Inflammatory macrophage treated with lipopolysaccharide for 1 hour (primary cell): ENCODE measurements at regions not wholly inside any gene's neighbourhood (a gene's known extent, or its start where the extent isn't known, plus 50 kb on each side); places are given as distances from the start of the nearest gene placed in this dataset.

Experiments used
- DNase-seq, 2 donors: peaks; one replicate each; pipeline ENCODE4 v3.0.0-alpha.2; 2020 to 2022

DNA sequence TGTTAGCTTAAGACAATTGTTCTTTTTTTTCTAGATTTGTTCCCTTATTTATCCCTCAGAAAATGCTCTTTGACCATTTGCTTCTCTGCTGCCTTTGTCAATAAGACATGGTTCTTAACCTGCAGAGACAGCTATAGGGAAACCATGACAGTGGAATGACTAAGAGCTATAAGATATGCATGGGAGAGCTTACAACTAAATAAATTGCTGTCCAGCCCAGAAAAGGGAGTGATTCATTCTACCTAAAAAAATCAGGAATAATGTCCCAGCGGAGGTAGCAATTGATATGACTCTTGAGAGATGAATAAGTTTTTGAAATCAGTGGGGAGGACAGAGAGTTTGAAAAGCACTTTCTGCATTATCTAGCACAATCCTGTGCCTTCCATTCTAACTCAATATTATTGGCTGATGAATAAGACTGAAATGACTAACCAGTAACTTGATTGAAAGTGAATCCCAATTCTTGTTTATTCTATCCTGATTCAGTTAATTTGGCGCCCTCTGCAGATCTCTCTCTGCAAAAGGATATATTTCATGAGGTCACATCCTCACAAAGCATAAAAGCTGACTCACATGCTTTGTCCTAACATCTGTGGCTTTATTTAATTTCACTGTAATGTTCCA, 680.5 kb upstream of the API5 start:
- DNase-seq: no peak

DNA sequence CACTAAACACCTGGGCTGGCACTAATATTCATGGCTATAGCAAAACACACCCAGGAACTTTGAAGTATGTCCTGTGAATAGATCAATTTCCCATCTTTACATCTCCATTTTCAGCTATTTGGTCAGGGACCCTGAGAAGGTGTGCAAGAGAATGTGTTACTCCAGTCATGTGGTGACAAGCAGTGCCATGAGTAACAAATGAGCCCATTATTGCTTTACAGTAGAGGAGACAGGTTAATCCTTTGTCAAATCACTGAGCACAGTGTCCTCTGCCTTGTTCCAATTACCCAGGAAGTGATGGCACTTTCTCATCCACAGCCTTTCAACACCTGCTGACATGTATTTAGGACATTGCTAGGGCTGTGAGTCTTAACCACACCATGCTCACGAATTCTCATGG, 664.8 kb upstream of the API5 start:
- DNase-seq: no peak

DNA sequence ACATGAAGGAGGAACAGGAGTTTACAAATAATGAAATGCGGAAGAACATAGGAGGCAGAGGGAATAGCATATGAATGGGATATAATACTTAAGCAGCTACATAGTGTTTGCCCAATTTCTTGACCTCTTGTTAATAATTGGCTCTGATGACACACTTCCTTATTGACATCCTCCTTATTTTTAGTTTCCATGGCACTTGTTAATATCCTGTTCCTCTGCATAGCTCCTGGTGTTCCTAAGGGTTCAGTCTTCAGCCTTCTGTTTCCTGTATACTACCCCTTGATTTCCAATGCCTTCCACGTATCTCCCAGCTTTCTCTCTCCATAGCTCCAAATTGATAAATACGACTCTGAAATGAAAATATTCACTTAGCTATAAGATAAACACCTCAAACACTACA, 663.8 kb upstream of the API5 start:
- no peak for DNase-seq

DNA sequence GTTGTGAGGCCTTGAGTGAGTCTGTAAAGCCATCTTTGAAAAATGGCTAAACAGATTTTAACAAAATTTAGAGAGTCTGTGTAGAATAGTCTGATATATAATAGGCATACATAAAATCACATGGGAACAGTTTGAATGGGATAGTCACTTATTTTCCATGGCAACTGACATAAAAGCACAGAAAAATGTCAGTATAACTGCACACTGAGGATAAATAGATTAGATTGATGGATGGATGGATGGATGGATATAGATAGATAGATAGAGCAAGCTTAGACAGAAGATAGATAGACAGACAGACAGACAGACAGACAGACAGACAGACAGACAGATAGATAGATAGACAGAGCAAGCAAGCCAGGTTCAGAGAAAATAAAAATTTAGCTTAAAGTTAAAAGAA, 660.2 kb upstream of the API5 start:
- DNase-seq: no peak

DNA sequence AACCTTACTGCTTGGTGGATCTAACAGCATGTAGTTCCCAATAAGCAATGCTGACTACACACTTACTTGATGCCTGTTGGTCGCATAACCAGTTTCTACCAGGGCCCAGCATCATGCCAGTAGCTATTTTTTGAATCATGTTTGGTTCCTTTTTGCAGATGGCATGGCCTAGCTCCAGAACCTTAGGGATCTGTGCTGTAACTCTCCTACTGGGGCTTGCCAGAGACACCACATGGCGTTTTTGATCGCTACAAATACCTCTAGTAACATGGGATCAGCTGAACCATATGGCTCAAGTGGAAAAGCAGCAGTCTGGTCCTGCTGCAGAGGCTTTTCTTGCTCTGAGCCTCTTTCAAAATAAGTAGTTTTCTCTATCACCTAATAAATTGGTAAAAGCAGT, 654.6 kb upstream of the API5 start:
- DNase-seq: no peak

DNA sequence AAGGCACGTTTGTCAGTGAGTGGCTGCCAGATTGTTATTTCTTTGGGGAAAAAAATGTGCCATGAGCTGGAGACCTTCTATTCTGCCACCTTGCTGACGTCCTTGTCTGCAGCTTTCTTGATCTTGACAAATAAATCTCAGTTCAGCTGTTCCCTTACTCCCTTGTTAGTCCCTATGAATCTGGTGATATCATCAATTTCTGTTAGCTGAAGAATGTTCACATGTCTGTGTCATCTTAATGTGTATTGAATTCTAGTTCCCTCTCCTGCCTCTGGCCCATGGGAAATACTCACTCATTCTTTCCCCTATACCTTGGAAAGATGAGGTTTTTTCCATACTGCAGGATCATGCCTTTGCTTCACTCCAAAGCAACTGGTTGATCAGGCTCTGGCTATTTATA, 649.9 kb upstream of the API5 start:
- no peak for DNase-seq

DNA sequence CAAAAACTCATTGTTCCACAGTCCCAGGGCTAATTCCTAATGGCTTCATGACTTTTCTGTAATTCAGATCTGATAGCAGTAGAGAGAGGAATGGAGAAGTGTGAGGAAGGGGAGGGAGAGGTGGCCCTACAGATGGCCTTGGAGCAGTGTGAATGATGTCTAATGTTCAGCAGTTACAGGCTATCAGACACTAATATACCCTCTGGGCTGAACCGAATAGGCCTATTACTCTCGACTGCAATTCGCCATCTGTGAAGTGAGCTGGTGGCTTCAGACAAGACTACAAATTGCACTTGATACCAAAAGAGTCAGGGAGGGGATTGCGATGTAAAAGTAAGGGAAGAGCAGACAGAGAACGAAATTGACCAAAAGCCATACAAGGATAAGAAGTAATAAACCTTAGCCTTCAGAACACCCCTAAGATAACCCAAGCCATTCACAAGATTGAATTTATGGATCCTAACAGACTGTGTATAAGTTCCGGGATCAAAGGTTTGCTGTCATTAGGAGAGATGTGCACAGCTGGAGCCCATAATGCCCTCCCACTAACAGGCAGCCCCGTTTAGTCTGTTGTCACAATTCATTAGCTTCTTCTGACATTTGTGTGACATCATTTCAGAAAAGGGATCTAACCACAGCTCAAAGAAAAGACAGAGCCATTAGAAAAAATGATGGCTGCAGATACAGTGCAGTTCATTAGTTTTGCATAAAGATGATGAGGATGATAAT, 642.4 kb upstream of the API5 start:
- no peak for DNase-seq

DNA sequence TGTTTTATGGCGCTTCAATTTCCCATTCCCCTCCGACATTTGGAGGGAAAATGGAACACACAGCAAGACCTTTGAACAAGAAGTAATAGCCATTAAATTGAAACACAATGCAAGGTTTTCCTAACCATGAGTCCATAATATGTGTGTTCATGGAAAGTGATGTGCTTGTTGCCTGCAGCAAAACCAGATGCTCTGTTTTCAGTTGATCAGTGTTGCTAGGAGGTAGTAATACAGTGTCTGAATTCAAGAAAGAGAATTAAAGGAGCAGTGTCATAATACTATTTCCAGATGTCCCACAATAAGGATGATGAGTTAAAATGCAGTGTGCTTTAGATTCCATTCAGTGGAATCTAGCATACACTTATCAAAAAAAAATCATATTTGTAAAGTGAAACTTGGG, 637.4 kb upstream of the API5 start:
- DNase-seq: no peak

DNA sequence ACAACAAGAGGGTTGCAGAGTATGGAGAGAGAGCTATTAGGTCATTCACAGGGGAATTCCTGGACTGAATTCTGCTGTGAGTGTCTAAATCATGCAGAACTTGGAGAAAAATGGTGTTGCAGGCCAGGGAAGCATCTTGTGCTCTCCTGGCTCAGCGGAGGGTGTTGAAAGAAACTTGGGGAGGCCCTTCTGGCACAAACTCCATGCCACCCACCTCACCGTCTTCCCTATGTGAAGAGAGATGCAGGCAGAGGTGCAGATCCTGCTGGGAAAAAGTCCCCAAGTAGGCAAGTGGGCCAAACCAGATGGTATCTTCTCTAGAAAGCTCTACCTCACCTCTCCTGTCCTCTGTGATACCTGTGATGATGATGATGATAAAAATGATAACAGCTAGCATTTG, 604.3 kb upstream of the API5 start:
- no peak for DNase-seq

DNA sequence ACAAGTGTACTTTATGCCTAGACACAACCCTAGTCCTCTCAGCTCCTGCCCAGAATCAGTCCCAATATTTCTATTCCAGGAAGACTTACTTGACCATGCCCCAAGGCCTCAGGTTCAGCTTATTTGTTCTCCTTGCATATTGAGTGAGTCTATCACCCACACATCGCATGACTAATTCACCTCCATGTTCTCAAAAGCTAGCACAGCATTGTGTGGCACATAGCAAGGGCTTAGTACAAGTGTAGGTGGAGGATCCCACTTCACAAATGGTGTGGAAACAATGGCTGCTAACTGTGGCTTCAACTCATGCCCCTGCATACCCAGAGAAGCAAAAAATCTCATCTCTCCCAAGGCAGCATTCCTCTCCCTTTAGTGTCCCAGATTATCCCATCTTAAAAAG, 602.6 kb upstream of the API5 start:
- no peak for DNase-seq

DNA sequence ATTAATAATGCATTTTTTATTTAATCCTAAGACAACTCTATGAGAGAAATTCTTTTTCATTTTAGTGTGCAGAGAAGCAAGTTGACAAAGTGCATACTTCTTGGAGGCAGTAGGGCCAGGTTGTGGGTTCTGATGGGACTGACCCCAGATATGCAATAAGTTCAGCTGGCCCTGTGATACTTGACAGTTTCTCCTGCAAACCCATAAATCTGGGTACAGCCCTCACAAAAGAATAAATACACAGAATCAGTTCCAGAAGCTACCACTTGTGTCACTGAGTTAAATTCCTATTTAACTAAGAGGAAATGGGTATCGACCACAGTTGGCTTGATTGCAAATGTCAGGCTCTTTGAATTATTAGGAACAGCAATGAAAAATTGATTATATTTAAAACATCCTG, 598.5 kb upstream of the API5 start:
- no peak for DNase-seq

DNA sequence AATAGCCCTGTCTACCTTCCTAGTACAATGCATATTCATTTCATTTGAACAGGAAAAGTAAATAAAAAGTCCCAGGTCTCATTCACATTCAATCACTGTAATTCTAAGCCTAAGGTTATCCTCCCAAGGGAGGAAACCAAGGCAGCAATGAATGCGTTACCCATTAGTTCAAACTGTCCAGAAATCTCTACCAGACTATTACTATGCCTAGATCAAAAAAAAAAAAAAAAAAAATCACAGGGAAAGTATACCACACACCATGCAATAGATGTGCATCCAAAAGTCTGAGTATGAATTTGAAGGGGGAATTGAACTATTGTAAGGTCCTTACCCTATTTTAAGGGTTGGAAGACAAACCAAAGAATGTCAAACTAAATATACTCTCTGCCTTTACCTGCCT, 598.0 kb upstream of the API5 start:
- DNase-seq: no peak

DNA sequence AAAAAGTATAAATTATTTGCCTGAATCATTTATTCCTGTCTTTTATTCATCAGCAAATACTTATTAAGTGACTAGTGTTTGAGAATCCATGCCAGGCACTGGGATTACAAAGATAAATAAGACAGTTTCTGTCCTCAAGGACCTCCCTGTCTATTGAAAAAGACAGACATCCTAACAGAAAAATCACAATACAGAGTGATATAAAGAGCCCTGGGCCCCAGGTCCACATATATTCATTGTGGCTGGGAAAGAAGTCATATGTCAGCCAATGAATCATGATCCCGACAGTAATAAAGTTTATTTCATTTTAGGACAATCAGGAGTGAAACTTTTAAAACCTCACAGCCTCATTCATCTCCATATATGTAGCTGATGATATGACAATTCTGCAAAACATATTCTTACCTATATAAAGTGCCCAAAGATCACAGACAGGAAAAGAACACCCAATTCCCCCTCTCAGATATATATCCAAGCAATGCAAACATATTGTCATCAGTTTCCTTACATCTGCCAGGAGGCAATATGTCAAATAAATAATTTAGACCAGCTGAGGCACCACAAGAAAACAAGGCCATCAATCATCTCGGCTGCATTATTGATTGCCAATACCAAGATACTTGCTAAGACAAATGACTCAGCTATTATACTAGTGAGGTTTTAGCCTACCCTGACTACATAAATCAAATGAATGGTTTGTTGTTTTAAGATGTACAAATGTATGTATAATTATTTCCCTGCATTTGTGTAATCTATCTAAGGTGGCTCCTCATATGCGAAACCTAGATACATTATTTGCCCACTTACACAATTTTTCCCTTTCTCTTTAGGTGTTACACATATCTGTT, 590.9 kb upstream of the API5 start:
- DNase-seq: no peak

DNA sequence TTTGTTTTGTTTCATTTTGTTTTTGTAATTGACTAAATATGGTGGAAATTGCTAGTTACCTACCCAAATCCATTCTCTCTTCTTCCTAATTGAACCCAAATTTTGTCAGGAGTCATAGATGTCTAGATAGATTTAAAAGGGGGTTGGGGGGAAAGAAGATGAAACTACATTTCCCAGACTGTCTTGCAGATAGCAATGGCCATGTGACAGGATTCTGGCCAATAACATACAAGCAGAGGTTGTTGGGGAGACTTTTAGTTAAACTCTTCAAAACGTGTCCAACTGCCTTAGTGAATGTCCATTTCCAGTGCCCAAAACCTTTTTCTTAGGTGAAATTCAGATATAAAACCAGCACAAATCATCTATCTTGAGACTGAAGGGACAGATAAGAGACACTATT, 583.9 kb upstream of the API5 start:
- no peak for DNase-seq

DNA sequence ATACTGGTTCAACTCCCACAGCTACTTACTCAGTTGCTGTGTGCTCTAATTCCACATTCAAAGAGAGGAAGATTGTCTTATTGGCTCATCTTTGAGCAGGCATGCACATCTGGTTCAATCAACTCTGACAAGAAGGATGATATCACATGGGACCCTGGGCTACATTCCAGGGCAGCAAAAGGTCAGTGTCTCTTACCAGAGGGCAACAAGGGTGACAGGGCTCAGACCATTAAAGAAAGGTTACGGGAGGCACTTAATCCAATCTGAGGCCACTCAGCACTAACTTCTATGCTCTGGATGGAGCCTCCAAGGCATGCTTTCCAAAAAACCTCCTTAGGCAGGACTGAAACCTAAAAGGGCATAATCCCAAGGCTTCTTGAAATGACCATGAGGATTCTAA, 549.4 kb upstream of the API5 start:
- no peak for DNase-seq

DNA sequence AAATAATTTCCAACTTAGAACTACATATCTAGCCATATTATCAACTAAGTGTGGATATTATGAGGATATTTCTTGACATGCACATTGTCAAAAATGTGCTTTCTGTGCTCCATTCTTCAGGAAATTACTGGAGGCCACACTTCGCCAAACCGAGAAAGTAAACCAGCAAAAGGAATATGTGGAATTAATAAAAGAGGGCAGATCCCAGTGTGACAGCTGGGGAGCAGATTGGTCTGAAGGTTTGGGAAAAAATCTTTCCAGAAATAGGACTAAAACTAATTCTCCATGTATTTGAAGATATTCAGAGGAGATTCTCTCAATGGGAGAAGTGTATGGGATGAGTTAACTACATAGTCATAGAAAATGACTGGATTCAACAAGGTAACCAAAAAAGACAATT, 546.9 kb upstream of the API5 start:
- DNase-seq: no peak

DNA sequence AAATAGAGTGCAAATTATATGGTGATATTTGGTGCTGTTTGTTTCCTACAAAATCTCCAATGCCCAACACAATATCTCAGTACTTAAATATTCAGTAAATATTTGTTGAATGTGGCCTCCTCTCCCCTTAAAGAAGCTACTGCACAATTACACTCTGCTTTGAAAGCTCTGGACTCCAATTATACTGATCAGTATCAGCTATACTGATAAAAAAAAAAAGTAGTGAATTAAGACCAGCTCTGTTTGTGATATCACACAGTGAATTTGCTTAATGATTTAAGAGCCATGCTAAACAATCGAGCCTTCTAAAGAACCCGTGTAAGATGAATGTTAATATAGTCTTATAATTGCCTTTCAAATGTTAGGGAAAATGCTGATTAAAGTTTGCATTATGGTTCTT, 543.2 kb upstream of the API5 start:
- no peak for DNase-seq

DNA sequence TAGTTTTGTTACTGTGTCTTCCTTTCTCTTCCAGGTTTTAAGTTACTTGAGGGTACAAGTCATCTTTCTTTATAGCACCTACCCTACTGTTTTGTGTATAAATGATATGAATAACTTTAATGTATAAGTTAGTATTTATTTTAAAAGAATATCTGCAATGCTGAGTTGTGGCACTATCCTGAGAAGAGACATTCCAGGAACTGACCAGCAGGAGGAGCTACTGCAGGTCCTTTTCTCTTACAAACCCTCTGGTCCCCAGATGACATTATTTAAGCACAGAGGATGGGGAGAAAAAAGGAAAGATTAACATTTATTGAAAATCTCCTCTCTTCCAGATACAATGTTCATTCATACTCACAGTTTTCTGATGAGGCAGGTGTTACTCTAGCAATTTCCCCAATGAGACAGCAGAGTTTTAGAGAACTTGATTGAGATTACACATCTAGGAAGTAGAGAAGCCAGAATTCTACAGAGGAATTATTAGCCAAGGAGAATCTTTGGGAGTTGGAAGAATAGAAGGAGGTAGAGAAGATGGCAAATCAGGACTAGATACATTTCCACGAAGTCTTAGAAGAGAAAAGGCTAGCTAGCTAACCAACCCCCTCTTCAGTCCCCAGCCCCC, 541.2 kb upstream of the API5 start:
- peak in 1 of 2 donors; percentile 38 for DNase-seq

DNA sequence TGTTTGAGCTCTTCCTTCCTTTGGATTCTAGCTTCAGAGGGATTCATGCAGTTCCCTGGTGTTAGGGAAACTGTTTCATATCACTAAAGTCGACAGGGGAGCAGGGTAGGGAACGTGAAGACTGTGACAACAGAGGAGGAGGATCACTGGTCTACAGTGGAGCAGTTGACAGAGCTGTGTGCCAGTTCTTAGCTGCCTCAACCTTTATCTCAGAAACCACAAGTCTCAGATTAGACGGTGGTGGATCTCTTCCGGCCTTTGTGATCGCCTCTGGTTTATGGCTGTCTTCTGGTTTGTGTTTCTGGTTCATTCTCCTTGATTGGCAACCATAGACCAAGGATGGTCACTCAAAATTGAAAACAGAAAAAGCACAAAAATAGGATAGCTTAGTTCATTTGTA, 538.9 kb upstream of the API5 start:
- DNase-seq: no peak

DNA sequence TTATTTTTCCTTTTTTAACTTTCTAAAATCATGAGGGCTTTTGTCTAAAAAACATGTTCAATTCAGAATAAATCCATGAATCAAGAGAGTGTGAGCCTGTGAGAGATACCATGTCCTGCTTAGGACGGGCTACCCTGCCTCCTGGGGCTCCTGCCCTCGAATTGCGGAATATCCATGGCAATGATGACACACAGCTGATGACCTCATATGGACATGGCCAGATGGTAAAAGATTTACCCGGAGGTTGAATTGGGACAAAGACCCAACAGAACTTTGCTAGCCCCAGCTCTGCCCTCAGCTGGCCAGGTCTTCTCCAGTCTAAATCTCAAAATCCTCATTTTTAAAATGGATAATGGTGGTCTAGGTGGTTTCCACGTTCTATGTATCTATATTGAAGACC, 538.1 kb upstream of the API5 start:
- DNase-seq: no peak

DNA sequence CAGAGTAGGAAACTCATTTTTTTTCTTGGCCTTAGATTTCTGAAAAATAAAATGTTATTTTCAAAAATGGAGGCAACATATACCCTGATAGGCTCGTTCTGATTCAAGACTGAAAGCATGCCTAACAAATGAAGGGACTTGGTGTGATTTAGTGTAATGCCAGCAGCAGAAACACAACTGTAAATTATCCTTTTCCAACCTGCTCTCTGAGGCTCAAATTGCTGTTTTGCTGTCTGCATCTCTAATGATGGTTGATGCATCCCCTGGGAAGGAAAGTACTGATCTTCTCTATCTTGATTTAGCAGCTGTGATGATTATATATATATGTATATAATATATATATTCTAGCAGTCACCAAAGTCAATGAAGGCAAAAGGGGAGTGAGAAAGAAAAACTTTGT, 537.2 kb upstream of the API5 start:
- DNase-seq: no peak

DNA sequence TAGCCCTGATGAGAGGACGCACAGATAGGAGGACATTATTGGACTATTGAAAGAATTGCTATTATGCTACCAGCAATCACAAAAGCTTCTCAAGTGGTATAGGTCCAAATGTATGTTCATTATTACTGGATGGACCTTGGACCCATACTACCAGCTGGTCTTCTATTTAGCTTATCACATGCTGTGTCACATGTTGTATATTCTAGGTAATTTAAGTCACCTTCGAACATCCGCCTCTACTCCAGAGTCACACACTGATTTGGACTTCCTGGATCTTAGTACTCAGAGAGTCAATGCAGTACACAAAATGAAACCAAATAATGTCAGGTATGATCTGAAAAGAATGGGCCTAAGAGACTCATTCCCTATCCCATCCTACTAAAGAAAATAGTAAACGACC, 534.0 kb upstream of the API5 start:
- no peak for DNase-seq

DNA sequence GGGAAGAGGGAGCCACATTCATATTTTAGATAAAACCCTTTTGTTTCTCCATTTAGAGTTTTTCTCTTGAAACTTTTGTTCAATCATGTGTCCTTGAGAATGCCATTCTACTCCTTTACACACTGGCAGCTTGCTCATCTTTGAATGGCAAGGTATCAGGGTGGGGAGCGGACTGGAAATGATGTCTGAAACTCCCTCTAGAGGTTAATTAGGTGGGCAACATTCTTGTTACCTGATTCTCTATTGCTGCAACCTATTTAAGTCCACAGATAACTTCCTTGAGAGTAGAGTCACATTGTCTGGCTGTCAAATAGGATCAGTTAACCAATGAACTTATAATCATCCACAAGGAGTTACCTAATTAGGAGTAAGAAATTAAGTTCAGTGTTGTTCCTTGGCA, 533.6 kb upstream of the API5 start:
- no peak for DNase-seq

DNA sequence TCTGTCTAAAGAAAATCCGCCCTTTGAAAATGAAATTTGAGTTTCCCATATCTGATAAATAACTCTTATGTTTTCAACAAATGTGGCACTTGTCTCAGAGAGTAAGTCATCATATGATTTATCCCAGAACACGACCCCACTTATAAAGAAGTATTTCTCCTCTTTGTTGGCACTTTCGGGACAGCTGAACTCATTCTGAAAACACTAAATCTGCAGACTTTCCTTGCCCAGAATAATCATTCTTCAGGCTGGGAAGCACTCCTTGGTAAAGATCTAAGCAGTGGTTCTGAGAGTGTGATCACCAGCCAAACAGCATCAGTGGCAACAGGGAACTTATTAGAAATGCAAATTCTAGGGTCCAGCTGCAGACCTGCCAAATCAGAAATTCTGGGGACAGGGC, 532.2 kb upstream of the API5 start:
- DNase-seq: no peak
